IMR-90 (cell line): ENCODE measurements at regions not wholly inside any gene's neighbourhood (a gene's known extent, or its start where the extent isn't known, plus 50 kb on each side); places are given as distances from the start of the nearest gene placed in this dataset.

Source experiments
- ATAC-seq: fragments of 200-7000 bp; cut with Tn5 transposase; 2 replicates; pipeline ENCODE4 v1.9.1; 2020; ENCODE audit warnings: low read depth, mild to moderate bottlenecking, moderate library complexity
- BruUV-seq: library from RNA; stranded (reverse); fragments of 400-500 nt; replicated peaks from 2 replicates; lab custom pipeline; 2021; lab: Mats Ljungman, UMichigan
- CTCF ChIA-PET: fragments of 300-600 bp; formaldehyde crosslinking; extraction: SDS; loops from one replicate; lab custom pipeline; 2021; ENCODE audit warnings: antibody characterized with exemption; lab: Yijun Ruan, JAX
- POLR2A ChIA-PET: fragments of 300-600 bp; sonication (Branson Sonifier 250); formaldehyde crosslinking; loops from one replicate; lab custom pipeline; 2022; ENCODE audit warnings: antibody characterized with exemption; ENCODE audit not compliant: unreplicated experiment; lab: Charles Lee
- DNase-seq: peaks from one replicate; pipeline ENCODE4 v3.0.0; 2013
- H2AFZ ChIP-seq: replicated peaks from 2 replicates; pipeline ENCODE3; 2013; ENCODE audit warnings: low read length, mild to moderate bottlenecking; ENCODE audit not compliant: poor library complexity
- H2AK5ac ChIP-seq: 2 replicates; pipeline ENCODE4 v1.6.1; 2013; ENCODE audit warnings: low read depth, low read length, inconsistent platforms
- H2AK9ac ChIP-seq: replicated peaks from 2 replicates; pipeline ENCODE3; 2013; ENCODE audit warnings: mild to moderate bottlenecking, low read depth, low read length, moderate library complexity; ENCODE audit not compliant: poor library complexity
- H2BK120ac ChIP-seq: 2 replicates; pipeline ENCODE4 v1.6.1; 2013; ENCODE audit warnings: low read depth, low read length, inconsistent platforms
- H2BK15ac ChIP-seq: 3 replicates; pipeline ENCODE4 v1.6.1; 2013; ENCODE audit warnings: low read depth, low read length, inconsistent platforms
- H2BK20ac ChIP-seq: 2 replicates; pipeline ENCODE4 v1.6.1; 2013; ENCODE audit warnings: low read depth, mild to moderate bottlenecking, inconsistent platforms, low read length, moderate library complexity
- H2BK5ac ChIP-seq: 2 replicates; pipeline ENCODE4 v1.6.1; 2013; ENCODE audit warnings: mild to moderate bottlenecking, low read depth, low read length, inconsistent platforms; ENCODE audit not compliant: poor library complexity, severe bottlenecking
- H3K14ac ChIP-seq: replicated peaks from 2 replicates; pipeline ENCODE4 v1.6.1; 2013; ENCODE audit warnings: low read depth, low read length, inconsistent platforms
- H3K18ac ChIP-seq: 2 replicates; pipeline ENCODE4 v1.6.1; 2013; ENCODE audit warnings: low read depth, low read length, control low read depth
- H3K23ac ChIP-seq: 2 replicates; pipeline ENCODE4 v1.6.1; 2013; ENCODE audit warnings: low read depth, low read length, inconsistent platforms
- H3K27ac ChIP-seq: 2 replicates; pipeline ENCODE4 v1.5.1; 2013; ENCODE audit warnings: mild to moderate bottlenecking, control low read depth, low read length; ENCODE audit not compliant: insufficient read depth
- H3K27me3 ChIP-seq: 2 replicates; pipeline ENCODE4 v1.6.1; 2013; ENCODE audit warnings: low read length; ENCODE audit not compliant: control insufficient read depth, insufficient read depth
- H3K36me3 ChIP-seq: 2 replicates; pipeline ENCODE4 v1.6.1; 2013; ENCODE audit warnings: low read length, mixed read lengths; ENCODE audit not compliant: control insufficient read depth, insufficient read depth
- H3K4ac ChIP-seq: 2 replicates; pipeline ENCODE4 v1.6.1; 2013; ENCODE audit warnings: low read depth, low read length, inconsistent platforms
- H3K4me1 ChIP-seq: 2 replicates; pipeline ENCODE4 v1.6.1; 2013; ENCODE audit warnings: low read length, mixed read lengths; ENCODE audit not compliant: control insufficient read depth, insufficient read depth
- H3K4me2 ChIP-seq: 2 replicates; pipeline ENCODE4 v1.6.1; 2013; ENCODE audit warnings: low read depth, mild to moderate bottlenecking, control low read depth, low read length, moderate library complexity
- H3K4me3 ChIP-seq: 2 replicates; pipeline ENCODE4 v1.5.1; 2013; ENCODE audit warnings: low read depth, mild to moderate bottlenecking, control low read depth, low read length, moderate library complexity; ENCODE audit not compliant: insufficient read depth
- H3K56ac ChIP-seq: 2 replicates; pipeline ENCODE4 v1.6.1; 2013; ENCODE audit warnings: low read length, inconsistent platforms; ENCODE audit not compliant: insufficient read depth; ENCODE audit errors: extremely low read depth
- H3K79me1 ChIP-seq, 2 experiments: 2 replicates each; pipeline ENCODE4 v1.6.1; 2013; ENCODE audit warnings: low read length in 2 of 2, inconsistent platforms in 1 of 2, low read depth in 1 of 2
- H3K9ac ChIP-seq: 2 replicates; pipeline ENCODE4 v1.6.1; 2013; ENCODE audit warnings: low read depth, low read length, control low read depth
- H3K9me1 ChIP-seq: 2 replicates; pipeline ENCODE4 v1.6.1; 2013; ENCODE audit warnings: low read length, inconsistent platforms; ENCODE audit not compliant: insufficient read depth
- H3K9me3 ChIP-seq: 2 replicates; pipeline ENCODE4 v1.6.1; 2013; ENCODE audit warnings: low read length; ENCODE audit not compliant: control insufficient read depth, insufficient read depth
- H4K20me1 ChIP-seq: 2 replicates; pipeline ENCODE4 v1.6.1; 2013; ENCODE audit warnings: low read length, inconsistent platforms; ENCODE audit not compliant: insufficient read depth
- H4K5ac ChIP-seq: 2 replicates; pipeline ENCODE4 v1.6.1; 2013; ENCODE audit warnings: mild to moderate bottlenecking, low read depth, low read length, control low read depth
- H4K8ac ChIP-seq, 2 experiments: 2 replicates each; pipeline ENCODE4 v1.6.1; 2013; ENCODE audit warnings: low read depth in 2 of 2, low read length in 2 of 2, control low read depth in 1 of 2, inconsistent platforms in 1 of 2
- H4K91ac ChIP-seq: 2 replicates; pipeline ENCODE4 v1.6.1; 2013; ENCODE audit warnings: low read depth, low read length, inconsistent platforms; ENCODE audit not compliant: insufficient read depth
- BHLHE40 ChIP-seq: fragments of 150-350 bp; IDR thresholded peaks from 2 replicates; pipeline ENCODE4 v1.6.1; 2016; ENCODE audit warnings: mild to moderate bottlenecking, low read depth, low read length
- CEBPB ChIP-seq: IDR thresholded peaks from 2 replicates; pipeline ENCODE4 v1.6.1; 2012; ENCODE audit warnings: low read depth, low read length, improper control_type of control experiment
- CHD1 ChIP-seq: IDR thresholded peaks from 2 replicates; pipeline ENCODE4 v1.6.1; 2012; ENCODE audit warnings: low read depth, low read length, improper control_type of control experiment
- CTCF ChIP-seq: conservative IDR thresholded peaks from 2 replicates; pipeline ENCODE4 v1.5.1; 2012; ENCODE audit warnings: mild to moderate bottlenecking, low read depth, low read length, improper control_type of control experiment
- ELK1 ChIP-seq: fragments of 150-350 bp; IDR thresholded peaks from 2 replicates; pipeline ENCODE4 v1.6.1; 2016; ENCODE audit warnings: low read depth, mild to moderate bottlenecking, low read length, moderate library complexity, borderline replicate concordance
- FOS ChIP-seq: fragments of 150-350 bp; IDR thresholded peaks from 2 replicates; pipeline ENCODE4 v1.6.1; 2016; ENCODE audit warnings: low read depth, low read length
- MAFK ChIP-seq: IDR thresholded peaks from 2 replicates; pipeline ENCODE4 v1.6.1; 2012; ENCODE audit warnings: low read depth, low read length, improper control_type of control experiment
- MAZ ChIP-seq: IDR thresholded peaks from 2 replicates; pipeline ENCODE4 v1.6.1; 2012; ENCODE audit warnings: low read depth, mild to moderate bottlenecking, low read length, improper control_type of control experiment, moderate library complexity, borderline replicate concordance
- MXI1 ChIP-seq: IDR thresholded peaks from 2 replicates; pipeline ENCODE4 v1.6.1; 2012; ENCODE audit warnings: low read depth, mild to moderate bottlenecking, low read length, moderate library complexity, borderline replicate concordance
- NFE2L2 ChIP-seq: fragments of 150-350 bp; IDR thresholded peaks from 2 replicates; pipeline ENCODE4 v1.6.1; 2016; ENCODE audit warnings: low read depth, mild to moderate bottlenecking, low read length
- POLR2A ChIP-seq: IDR thresholded peaks from 2 replicates; pipeline ENCODE4 v1.6.1; 2012; ENCODE audit warnings: mild to moderate bottlenecking, low read depth, low read length
- RAD21 ChIP-seq: IDR thresholded peaks from 2 replicates; pipeline ENCODE4 v1.6.1; 2012; ENCODE audit warnings: low read length, improper control_type of control experiment
- RCOR1 ChIP-seq: IDR thresholded peaks from 2 replicates; pipeline ENCODE4 v1.6.1; 2012; ENCODE audit warnings: mild to moderate bottlenecking, low read length, improper control_type of control experiment; ENCODE audit not compliant: insufficient replicate concordance
- RFX5 ChIP-seq: IDR thresholded peaks from 2 replicates; pipeline ENCODE4 v1.8.0; 2012; ENCODE audit warnings: low read depth, mild to moderate bottlenecking, low read length, moderate library complexity
- SMC3 ChIP-seq: fragments of 150-350 bp; IDR thresholded peaks from 2 replicates; pipeline ENCODE4 v1.6.1; 2016; ENCODE audit warnings: low read depth, mild to moderate bottlenecking, antibody characterized with exemption, low read length, moderate library complexity
- USF2 ChIP-seq: fragments of 150-350 bp; IDR thresholded peaks from 2 replicates; pipeline ENCODE4 v1.6.1; 2017; ENCODE audit warnings: mild to moderate bottlenecking, antibody characterized with exemption, low read length, low read depth
- WGBS, 2 experiments: methylation state at CpG; one replicate each; pipeline versions ENCODE4 v1.1.5 to v1.1.7; 2013; ENCODE audit warnings: missing lambda C conversion rate in 2 of 2; ENCODE audit not compliant: insufficient read length in 1 of 2; ENCODE audit errors: extremely low coverage in 2 of 2; 5-methylcytosine and 5-hydroxymethylcytosine counted together
- dilution Hi-C: fragments of 300-500 bp; cut with HindIII; formaldehyde crosslinking; loops from one replicate; pipeline ENCODE4 v1.14.3; 2018; ENCODE audit warnings: low sequenced_read_pairs; ENCODE audit not compliant: unreplicated experiment
- in situ Hi-C: fragments of 300-500 bp; cut with MboI; formaldehyde crosslinking; loops from 3 replicates; pipeline ENCODE4 v1.14.3; 2019; ENCODE audit warnings: low sequenced_read_pairs, inconsistent platforms, mixed read lengths
- intact Hi-C: fragments of 100-400 bp; cut with micrococcal nuclease; formaldehyde crosslinking; loops from 2 replicates; pipeline ENCODE4 v1.10.0; 2022

DNA sequence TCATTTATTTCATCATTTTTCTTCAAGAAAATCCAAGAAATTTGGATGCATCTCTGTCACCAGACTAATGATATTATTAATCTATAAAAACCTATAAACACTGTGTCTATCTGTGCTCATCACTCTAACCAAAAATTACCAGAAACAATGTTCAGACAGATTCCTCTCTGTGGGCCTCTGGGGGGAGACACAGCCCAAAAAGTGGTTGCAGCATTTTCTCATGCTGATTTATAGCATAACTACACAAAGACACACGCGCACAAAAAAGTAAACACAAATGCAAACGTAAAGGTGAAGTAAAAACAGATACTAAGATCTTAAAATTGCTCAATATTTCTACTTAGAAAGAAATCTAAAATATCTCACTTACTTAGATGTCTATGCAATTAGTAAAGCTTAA, 976.0 kb downstream of the GBE1 start:
- WGBS, 2 experiments, result no CpG with 5 or more reads among the region's 3 CpGs
- Histone ChIP-seq H3K4me1 (no peaks in the 10 kb centered on the region), H3K23ac (no peak overlapping the region), H3K27ac (no peak overlapping the region), H2BK15ac (no peak overlapping the region), H2AK5ac (no peak overlapping the region), H4K8ac (no peak overlapping the region), H2AFZ (no peak overlapping the region), H3K56ac (no peak overlapping the region), H3K9ac (no peak overlapping the region), H3K9me1 (no peaks in the 10 kb centered on the region), H4K5ac (no peak overlapping the region), H3K4me2 (no peak overlapping the region), H3K4me3 (no peak overlapping the region), H2BK5ac (no peak overlapping the region), H3K14ac (no peak overlapping the region), H3K4ac (no peak overlapping the region), H2BK20ac (no peak overlapping the region), H2AK9ac (no peak overlapping the region), H3K79me1 (no peaks in the 10 kb centered on the region), H3K36me3 (no peaks in the 10 kb centered on the region), H3K9me3 (peaks cover 3% of the 10 kb centered on the region), H3K18ac (no peak overlapping the region), H3K27me3 (no peaks in the 10 kb centered on the region), H4K20me1 (no peaks in the 10 kb centered on the region), H4K91ac (no peak overlapping the region), H2BK120ac (no peak overlapping the region)
- intact Hi-C loops (no loop called here), dilution Hi-C loops (no loop called here), in situ Hi-C loops (no loop called here)
- ATAC-seq (no peak), DNase-seq (no peak)
- ChIA-PET POLR2A (no interaction called here), CTCF (no interaction called here)
- no TSS peak for BruUV-seq
- no peak for TF ChIP-seq CHD1
- TF ChIP-seq CEBPB, result no peak
- no peak for TF ChIP-seq NFE2L2
- TF ChIP-seq RCOR1, result no peak
- TF ChIP-seq BHLHE40, result no peak
- no peak for TF ChIP-seq MXI1
- no peak for TF ChIP-seq RFX5
- no peak for TF ChIP-seq ELK1
- TF ChIP-seq CTCF, result no peak
- TF ChIP-seq USF2, result no peak
- no peak for TF ChIP-seq FOS
- TF ChIP-seq SMC3, result no peak
- TF ChIP-seq RAD21, result no peak
- TF ChIP-seq POLR2A, result no peak
- no peak for TF ChIP-seq MAFK
- no peak for TF ChIP-seq MAZ
